NCI-H1092 (cell line): ENCODE measurements at regions not wholly inside any gene's neighbourhood (a gene's known extent, or its start where the extent isn't known, plus 50 kb on each side); places are given as distances from the start of the nearest gene placed in this dataset.
"Not testable (repeated sequence)": the region's sequence is repeated elsewhere in the genome, so short reads cannot be mapped to it uniquely, and the experiment has no call there.

ENCODE experiments used
- DNase-seq: peaks from one replicate; lab custom pipeline; 2025; lab: John Stamatoyannopoulos, UW

- DNase-seq, result no peak
These were observed 51.9 kb upstream of the NMUR2 start for GRCh38 chr5:152456815-152457443.

GRCh38 chr5:152462021-152462721 lies 57.1 kb upstream of the NMUR2 start:
- peak; percentile 18 for DNase-seq

- no peak for DNase-seq
These were observed 59.0 kb upstream of the NMUR2 start for GRCh38 chr5:152464048-152464447.

GRCh38 chr5:152465140-152465539 lies 60.1 kb upstream of the NMUR2 start:
- DNase-seq, result no peak

- no peak for DNase-seq
These were observed 61.1 kb upstream of the NMUR2 start for GRCh38 chr5:152466085-152466745.

- DNase-seq, result no peak
These were observed 65.1 kb upstream of the NMUR2 start for GRCh38 chr5:152470167-152470566.

GRCh38 chr5:152472083-152472482 lies 67.0 kb upstream of the NMUR2 start:
- DNase-seq, result no peak

- DNase-seq, result no peak
These were observed 69.9 kb upstream of the NMUR2 start for GRCh38 chr5:152474961-152475360.

- DNase-seq, result no peak
These were observed 72.5 kb upstream of the NMUR2 start for GRCh38 chr5:152477536-152477935.

- DNase-seq, result not testable (repeated sequence)
These were observed 74.8 kb upstream of the NMUR2 start for GRCh38 chr5:152479866-152480265.

GRCh38 chr5:152480677-152481076 lies 75.6 kb upstream of the NMUR2 start:
- DNase-seq, result not testable (repeated sequence)

GRCh38 chr5:152487130-152487529 lies 82.1 kb upstream of the NMUR2 start:
- no peak for DNase-seq

GRCh38 chr5:152488869-152489268 lies 83.8 kb upstream of the NMUR2 start:
- DNase-seq, result no peak

GRCh38 chr5:152499814-152500535 lies 94.9 kb upstream of the NMUR2 start:
- no peak for DNase-seq

GRCh38 chr5:152501294-152501693 lies 96.2 kb upstream of the NMUR2 start:
- no peak for DNase-seq

- DNase-seq, result no peak
These were observed 98.1 kb upstream of the NMUR2 start for GRCh38 chr5:152503206-152503605.

- DNase-seq, result peak; percentile 40
These were observed 100.5 kb upstream of the NMUR2 start for GRCh38 chr5:152505442-152506042.

GRCh38 chr5:152511120-152511519 lies 106.0 kb upstream of the NMUR2 start:
- no peak for DNase-seq

GRCh38 chr5:152511531-152512132 lies 106.6 kb upstream of the NMUR2 start:
- DNase-seq, result no peak

GRCh38 chr5:152514827-152515397 lies 109.8 kb upstream of the NMUR2 start:
- peak; percentile 1 for DNase-seq

- no peak for DNase-seq
These were observed 118.9 kb upstream of the NMUR2 start for GRCh38 chr5:152523964-152524363.
